CD4-positive, alpha-beta T cell treated with Interleukin-1 beta for 1 hour (primary cell): ENCODE measurements at regions not wholly inside any gene's neighbourhood (a gene's known extent, or its start where the extent isn't known, plus 50 kb on each side); places are given as distances from the start of the nearest gene placed in this dataset.

ENCODE experiments used
- DNase-seq, 2 donors: peaks; one replicate each; pipeline ENCODE4 v3.0.0-alpha.2; 2020 to 2022

GRCh38 chr4:3384771-3385710 lies 56.7 kb upstream of the HGFAC start:
- DNase-seq: peak in 1 of 2 donors; percentile 58

- DNase-seq: no peak
These were observed 55.9 kb upstream of the HGFAC start for GRCh38 chr4:3385711-3386420.

GRCh38 chr4:3386526-3386925 lies 55.2 kb upstream of the HGFAC start:
- no peak for DNase-seq

GRCh38 chr4:3387154-3387942 lies 54.4 kb upstream of the HGFAC start:
- no peak for DNase-seq

GRCh38 chr4:3387943-3388361 lies 53.8 kb upstream of the HGFAC start:
- DNase-seq: peak in 1 of 2 donors; percentile 57

- peak in 1 of 2 donors; percentile 38 for DNase-seq
These were observed 53.1 kb upstream of the HGFAC start for GRCh38 chr4:3388471-3389232.

- DNase-seq: no peak
These were observed 52.2 kb upstream of the HGFAC start for GRCh38 chr4:3389233-3390215.

GRCh38 chr4:3390288-3390811 lies 51.4 kb upstream of the HGFAC start:
- DNase-seq: no peak

GRCh38 chr4:3391422-3391821 lies 50.3 kb upstream of the HGFAC start:
- DNase-seq: no peak
